Inferior parietal cortex (tissue), 1 donor: ENCODE measurements at regions not wholly inside any gene's neighbourhood (a gene's known extent, or its start where the extent isn't known, plus 50 kb on each side); places are given as distances from the start of the nearest gene placed in this dataset.

ENCODE experiments used
- DNase-seq: peaks from one replicate; pipeline ENCODE4 v3.0.0-alpha.2; 2016; ENCODE audit errors: extremely low spot score

DNA sequence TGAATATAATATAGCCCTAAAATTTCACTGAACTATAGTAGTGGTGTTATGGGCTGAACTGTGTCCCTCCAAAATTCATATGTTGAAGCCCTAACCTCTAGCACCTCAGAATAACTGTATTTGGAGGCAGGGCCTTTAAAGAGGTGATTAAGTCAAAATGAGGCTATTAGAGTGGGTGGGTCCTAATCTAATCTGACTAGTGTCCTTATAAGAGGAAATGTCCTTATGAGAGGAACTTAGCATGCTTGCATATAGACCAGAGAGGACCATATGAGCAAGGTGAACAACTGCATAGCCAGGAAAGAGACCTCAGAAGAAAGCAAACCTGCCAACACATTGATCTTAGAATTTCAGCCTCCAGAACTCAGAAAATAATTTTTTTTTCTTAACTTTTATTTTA is 238.4 kb downstream of the ZEB2 start:
- DNase-seq = no peak

DNA sequence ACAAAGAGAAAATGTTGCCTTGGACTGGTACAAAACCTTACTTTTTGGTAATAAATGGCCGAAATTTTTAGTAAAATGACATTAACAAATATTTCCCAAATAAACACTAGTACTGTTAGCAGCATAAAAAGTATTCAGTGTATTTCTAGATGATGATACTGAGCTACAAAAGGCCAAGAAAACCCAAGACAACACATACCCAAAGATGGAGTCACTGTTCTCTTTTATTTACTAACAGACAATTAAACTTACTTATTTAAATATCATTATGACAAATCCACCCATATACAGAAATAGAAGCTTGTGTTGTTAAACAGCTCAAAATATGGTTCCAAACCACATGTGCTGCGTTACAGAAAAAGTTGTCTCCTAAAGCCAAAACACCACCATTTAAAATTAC is 239.9 kb downstream of the ZEB2 start:
- no peak for DNase-seq

DNA sequence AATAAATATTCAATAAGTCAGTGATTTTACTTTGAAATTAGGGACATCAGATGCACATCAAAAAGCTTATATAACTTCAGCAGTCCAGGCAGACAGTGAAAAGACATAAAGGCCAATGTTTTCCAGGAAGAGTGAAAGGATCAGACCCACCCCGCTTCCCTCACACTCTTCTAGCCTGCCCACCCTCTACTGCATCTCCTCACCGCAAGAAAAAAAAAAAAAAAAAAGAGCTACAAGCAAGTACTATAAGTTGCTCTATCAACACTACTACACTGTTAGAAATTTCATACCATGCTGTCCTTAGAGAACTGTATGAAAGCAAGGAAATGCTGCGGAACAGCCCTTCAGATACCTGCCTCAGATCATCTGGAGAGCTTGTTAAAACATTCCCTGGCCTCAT is 240.8 kb downstream of the ZEB2 start:
- no peak for DNase-seq

DNA sequence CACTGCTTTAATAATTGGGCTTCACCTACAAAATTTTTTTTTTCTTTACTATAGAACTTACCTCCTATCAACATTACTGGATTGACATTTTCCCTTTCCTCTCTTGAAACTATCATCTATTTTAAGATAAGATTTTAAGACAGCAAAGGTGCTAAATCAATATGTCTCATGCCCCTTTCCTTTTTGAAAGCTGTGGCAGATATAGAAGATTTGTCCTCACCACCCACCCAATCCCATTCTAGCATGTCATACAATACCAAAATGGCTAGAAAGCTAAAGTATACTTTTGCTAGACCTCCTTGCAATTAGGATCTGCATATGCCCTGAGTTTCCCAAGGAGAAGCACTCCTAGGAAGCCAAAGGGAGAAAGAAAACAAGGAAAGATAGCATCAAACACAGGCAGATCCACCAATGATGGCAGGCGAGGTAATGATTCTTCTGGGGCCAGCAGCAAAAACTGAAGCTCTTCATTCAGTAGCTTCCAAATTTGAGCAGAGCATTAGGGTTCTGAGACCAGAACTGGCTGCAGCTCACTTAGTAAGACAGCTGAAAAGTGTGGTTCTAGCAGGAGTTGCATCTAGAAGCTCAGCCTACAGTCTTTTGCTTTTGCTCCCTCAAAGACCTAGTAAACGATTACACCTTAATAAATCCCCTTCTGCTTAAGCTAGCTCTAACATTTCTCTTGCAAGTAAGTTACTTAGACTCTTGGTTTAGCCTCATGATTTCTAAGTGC is 242.1 kb downstream of the ZEB2 start:
- no peak for DNase-seq

DNA sequence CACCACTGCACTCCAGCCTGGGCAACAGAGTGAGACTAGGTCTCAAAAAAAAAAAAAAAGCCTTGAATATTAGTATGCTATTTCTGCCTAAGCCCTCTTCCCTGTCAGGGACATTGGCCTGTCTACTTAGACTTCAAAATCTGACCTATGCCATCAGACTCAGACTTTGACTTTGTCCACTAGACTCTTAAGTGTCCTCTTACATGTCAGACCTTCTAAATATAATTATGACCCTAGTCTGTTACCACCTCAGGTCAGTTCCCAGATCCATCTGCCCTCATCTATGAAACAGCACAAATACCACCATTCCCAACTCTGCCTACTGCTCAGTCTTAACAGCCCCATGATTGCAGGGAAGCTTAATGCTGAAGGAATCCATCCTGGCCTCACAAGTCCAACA is 244.6 kb downstream of the ZEB2 start:
- no peak for DNase-seq

DNA sequence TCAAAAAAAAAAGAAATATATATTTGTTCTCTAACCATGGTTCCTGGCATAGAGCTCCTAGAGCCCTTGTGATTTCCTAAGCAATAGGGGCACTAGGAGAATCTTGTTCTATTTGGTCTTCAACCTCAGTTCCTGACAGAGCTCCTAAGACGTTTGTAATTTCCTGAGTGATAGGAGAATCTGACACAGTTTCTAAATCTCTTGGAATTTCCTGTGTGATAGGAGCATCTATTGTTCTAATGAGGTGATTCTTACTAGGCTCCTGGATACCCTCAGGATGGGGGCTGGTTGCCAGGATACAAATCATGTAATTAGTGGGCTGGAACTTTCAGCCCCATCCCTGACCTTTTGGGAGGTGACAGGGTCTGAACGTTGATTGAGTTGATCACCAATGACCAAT is 245.8 kb downstream of the ZEB2 start:
- no peak for DNase-seq

DNA sequence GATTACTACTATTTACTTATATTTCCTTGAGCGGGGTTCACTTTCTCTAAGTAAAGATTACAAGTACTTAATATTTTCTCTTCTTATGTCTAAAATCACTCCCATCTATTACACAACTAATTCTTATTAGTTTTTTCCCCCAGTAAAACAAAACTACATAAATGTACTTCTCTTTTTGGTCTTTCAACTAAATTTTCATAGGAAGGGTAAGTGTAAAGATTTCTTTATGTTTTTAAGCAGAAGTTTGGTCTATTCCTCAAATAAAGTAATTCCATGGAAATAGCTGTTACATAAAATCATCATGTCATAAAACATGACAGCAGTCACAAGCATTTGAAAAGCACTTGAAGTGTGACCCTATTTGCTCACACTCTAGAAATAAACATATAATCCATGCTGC is 249.0 kb downstream of the ZEB2 start:
- no peak for DNase-seq

DNA sequence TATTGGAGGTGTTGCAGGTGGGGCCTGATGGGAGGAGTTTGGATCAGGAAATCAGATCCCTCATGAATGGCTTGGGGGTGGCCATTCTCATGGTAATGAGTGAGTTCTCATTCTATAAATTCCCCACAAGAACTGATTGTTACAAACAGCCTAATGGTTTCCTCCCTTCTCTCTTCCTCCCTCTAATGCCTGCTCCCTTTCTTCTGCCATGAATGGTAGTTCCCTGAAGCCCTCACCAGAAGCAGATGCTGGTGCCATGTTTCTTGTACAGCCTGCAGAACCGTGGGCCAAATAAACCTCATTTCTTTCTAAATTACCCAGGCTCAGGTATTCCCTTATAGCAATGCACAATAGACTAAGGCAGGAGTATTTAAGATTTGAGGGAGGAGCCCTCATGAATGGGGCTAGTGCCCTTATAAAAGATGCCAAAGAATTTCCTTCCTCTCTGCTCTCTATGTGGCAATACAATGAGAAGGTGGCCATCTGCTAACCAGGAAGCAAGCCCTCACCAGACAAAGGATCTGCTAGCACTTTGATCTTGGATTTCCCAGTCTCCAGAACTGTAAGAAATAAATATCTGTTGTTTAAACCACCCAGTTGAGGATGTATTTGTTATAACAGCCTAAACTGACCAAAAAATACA is 251.8 kb downstream of the ZEB2 start:
- no peak for DNase-seq

DNA sequence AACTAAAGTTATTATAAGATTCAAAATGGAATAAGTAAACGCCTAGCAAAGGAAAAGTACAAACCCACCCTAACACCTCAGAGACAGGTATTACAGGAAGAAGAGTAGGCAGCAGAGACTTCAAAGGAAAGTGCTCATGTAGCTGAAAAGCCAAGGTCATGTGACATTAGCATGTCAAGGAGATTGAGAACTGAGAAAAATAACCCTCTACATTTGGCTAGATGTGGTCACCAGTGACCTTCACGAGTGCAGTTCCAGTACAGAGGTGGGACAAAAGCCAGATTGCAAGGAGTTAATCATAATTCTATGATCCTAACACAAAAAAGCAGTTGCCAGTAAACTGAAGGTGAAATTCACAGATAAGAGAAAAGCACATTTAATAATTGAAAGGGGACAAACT is 252.7 kb downstream of the ZEB2 start:
- DNase-seq = no peak

DNA sequence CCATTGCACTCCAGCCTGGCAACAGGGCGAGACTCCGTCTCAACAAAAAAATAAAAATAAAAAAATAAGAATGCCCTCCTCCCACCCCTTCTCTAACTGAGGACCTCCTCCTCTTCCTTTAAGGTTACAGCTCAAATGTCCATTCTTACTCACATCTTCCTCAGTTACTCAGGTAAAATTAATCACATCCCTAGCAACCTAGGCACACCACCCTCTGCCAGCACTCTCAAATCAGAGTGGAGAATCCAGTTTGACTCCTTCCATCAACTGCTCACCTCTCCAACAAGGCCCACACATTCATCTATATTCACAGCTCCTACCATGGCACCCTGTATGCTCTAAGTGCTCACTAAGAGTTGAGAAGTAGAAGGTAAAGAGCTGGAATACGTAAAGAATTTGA is 254.3 kb downstream of the ZEB2 start:
- DNase-seq = no peak

DNA sequence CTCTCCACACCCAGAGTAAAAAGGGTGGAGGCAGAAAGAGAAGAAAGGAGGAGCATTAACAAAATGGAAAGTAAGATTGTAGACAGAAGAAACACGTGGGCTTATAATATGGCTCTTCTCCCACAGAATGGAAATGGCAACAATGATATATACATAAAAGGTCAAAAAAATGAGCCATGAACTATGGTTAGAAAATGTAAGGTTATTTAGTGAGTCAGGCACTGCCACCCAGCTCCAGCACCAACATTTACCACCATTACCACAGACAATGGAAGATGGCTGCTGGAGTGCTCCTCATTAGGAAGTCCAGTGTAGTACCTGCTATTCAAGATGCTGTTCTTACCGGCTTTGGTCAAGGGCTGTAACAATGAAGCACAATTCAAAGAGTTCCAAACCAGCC is 258.0 kb downstream of the ZEB2 start:
- no peak for DNase-seq

DNA sequence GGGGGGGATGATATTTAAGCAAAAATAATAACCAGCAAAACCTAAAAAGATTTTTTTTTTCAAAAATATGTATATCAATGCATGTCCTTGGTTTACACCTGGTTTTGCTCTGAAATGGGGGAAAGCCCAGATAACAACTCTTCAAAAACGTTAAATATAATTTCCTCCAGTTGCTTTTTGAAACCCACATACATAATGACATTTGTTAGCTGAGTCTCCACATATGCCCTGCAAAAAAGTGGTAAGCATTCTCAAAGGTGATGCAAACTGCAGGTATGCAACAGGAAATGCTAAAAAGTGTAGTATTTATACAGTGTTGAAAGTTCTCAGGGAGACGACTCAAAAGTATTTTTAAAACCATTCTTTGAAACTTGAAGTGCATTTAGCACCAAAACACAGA is 258.6 kb downstream of the ZEB2 start:
- no peak for DNase-seq

DNA sequence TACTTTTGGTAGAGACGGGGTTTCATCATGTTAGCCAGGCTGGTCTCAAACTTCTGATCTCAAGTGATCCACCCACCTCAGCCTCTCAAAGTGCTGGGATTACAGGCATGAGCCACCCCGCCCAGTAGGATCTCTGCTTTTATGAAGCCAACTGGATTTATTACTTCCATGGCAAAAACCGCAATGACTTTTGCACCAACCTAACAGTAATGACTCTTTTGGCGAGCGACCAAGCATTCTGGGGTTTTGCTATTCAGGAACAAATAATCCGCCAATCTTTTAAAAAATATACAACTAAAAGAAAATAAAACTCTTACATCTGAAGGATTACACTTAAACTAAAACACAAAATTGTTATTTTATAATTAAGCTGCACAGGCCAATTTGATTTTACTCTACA is 260.6 kb downstream of the ZEB2 start:
- no peak for DNase-seq

DNA sequence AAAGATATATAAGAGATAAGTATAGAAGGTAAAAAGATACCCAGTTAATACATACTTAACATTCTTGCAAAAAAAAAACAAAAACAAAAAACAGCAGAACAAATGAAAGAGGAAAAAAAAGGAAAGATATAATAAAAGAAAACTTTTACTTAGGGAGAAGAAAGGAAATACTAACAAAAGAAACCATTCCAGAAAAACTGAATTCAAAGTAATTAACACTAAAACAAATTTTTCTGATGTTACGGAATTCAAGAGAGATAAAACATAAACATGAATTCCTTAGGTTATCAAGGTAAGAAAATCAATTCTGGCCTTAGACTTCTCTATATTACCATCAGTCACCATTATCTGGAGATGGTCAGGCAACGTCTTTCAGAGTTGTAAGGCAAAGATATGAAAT is 261.8 kb downstream of the ZEB2 start:
- no peak for DNase-seq

DNA sequence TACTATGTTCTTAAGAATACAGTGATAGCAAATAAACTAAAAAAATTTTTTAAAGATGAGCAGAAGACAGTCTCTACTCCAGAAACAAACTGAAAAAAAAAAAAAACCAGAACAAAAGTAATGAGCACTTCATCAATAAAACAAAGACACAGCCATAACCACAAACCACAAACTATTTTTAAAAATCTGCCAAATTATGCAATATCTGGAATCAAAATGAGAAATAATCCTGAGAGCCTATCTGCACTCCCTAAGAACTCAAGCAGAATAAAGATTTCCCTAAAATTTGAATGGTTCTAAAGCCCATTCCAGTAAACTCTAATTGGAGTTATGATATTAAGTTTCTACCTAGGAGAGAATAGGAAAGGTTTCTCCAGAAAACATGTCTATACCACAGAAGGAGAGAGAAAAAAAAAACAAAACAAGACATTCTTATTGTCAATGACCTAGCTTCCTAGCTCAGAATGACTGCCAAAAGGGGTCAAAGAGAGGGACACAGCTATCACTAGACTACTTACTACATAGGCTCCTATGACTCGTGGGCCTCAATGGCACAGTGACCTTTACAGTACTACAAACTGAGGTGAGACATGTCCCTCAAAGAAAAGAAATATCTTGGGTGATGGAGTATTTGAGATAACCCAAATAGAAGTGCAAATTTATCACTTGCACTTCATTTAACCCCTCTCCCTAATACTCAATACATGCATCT is 262.8 kb downstream of the ZEB2 start:
- DNase-seq = no peak

DNA sequence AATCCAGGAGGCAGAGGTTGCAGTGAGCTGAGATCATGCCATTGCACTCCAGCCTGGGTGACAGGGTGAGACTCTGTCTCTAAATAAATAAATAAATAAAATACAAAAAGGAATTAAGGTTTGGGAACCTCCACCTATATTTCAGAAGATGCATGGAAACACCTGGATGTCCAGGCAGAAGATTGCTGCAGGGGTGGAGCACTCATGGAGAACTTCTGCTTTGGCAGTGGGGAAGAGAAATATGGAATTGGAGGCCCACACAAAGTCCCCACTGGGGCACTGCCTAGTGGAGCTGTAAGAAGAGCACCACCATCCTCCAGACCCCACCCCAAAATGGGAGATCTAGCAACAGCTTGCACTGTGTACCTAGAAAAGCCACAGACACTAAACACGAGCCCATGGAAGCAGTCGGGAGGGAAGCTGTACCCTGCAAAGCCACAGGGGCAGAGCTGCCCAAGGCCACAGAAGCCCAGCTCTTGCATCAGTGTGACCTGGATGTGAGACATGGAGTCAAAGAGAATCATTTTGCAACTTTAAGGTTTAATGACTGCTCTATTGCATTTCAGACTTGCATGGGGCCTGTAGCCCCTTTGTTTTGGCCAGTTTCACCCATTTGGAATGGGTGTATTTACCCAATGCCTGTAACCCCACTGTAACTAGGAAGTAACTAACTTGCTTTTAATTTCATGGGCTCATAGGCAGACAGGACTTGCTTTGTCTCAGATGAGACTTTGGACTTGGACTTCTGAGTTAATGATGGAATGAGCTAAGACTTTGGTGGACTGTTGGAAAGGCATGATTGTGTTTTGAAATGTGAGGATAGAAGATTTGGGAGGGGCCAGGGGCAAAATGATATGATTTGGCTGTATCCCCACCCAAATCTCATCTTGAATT is 265.3 kb downstream of the ZEB2 start:
- no peak for DNase-seq

DNA sequence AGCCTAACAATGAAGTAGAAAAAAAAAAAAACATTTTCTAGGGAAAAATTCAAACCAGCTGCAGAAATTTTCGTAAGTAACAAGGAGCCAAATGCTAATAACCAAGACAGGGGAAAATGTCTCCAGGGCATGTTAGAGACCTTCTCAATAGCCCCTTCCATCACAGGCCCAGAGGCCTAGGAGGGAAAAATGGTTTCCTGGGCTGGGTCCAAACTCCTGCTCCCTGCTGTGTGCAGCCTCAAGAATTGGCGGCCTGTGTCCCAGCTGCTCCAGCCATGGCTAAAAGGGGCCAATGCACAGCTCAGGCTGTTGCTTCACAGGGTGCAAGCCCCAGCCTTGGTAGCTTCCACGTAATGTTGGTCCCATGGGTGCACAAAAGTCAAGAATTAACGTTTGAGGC is 266.2 kb downstream of the ZEB2 start:
- DNase-seq = no peak

DNA sequence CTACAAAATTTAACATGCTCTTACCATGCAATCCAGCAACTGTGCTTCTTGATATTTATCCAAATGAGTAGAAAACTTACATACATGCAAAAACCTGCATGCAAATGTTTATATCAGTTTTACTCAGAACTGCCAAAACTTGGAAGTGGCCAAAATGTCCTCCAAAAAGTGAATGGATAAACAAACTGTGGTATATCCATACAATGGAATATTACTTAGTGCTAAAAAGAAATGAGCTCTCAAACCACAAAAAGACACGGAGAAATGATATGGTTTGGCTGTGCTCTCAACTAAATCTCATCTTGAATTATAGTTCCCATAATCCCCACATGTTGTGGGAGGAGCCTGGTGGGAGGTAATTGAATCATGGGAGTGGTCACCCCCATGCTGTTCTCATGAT is 267.2 kb downstream of the ZEB2 start:
- no peak for DNase-seq

DNA sequence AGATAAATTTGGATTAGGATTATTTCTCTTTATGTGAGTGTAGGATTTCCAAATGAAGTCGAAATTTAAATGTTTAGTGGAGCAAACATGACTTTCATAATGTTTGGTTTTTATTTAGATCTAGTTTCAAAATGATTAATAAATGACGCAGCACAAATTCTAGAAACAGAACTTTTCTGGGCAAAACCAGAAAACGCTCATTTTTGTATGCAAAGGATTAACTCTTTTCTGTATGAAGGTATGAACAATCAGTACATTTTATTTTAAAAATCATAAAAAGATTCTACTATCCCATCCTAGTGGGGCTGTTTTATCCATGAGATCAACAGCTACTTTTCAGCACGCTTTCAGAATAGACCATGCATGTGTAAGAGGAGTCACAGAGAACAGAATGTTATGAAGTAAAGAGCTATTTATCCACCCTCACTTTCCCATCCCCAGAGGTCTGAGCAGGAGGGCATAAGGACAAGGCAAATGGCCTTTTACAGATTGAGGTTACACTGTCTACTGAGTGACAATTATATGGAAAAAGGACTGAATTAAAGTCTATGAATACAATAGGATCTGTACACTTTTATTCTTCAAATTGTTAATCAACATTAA is 270.8 kb downstream of the ZEB2 start:
- no peak for DNase-seq

DNA sequence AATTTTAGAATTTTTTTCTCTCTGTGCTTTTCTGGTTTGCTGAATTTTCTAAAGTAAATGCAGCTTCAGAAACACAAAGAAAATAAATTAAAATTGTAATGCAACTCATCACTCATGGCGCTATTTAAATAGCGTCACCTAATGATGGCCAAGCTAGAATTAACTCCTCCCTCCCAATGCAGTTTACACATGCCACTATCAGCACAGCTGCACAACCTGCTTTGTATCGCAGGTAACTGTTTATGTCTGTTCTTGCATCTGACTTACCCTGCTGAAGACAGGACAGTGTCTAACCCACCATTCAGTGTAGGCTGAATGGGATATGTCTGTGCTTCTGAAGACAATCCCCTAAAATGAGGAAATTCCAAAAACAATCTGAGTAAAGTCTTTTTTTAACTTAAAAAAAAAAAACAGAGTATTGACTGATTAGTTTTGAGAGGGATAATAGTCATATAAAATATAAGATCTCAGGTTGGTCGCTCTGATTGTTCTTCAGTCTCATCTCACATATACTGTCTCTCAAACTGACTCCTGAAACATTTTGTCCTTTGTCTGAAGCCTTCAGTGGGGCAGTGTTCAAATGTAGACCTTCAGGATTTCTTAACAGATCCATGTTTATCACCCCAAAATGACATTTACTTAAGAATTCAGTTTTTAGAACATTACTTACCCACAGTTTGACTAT is 271.4 kb downstream of the ZEB2 start:
- no peak for DNase-seq

DNA sequence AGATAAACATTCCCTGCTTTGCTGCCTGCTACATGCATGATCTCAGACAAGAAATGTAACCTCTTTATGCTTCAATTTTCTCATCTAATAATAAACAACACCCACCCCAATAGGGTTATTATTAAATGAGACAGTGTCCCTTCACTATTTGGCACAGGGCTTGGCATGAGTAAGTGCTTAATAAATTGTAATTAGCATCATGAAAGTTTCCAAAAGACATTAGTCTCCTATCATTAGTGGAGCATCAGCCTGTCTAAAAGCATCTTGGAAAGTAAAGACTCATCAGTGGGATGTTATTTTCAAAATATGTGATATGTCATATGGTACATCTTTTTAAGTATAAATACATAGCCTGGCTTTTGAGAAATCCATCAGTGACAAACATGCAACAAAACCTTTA is 275.0 kb downstream of the ZEB2 start:
- no peak for DNase-seq
